UCSD-AML1 (cell line): ENCODE measurements at regions not wholly inside any gene's neighbourhood (a gene's known extent, or its start where the extent isn't known, plus 50 kb on each side); places are given as distances from the start of the nearest gene placed in this dataset.
"Not testable (repeated sequence)": the region's sequence is repeated elsewhere in the genome, so short reads cannot be mapped to it uniquely, and the experiment has no call there.

Experiments
- DNase-seq: peaks from one replicate; lab custom pipeline; 2025; ENCODE audit not compliant: unreplicated experiment; lab: John Stamatoyannopoulos, UW

DNA sequence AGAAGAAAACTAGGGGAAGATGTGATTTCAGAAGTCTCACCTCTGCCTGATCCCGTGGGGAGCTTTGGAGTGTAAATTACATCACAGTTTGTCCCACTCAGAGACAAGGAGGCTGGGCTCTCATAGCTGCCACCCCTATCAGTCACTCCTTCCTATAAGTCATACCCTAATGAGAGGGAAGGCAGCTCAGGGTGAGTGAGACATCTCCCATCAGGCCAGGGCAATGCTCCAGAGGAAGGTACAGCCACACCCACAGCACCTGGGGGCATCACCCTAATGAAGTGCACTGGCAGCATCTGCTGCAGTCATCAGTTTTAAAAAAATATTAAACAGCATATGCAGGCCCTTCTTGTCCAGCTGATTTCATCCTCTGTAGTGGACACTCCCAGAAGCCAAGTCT is 223.1 kb upstream of the NBPF12 start:
- DNase-seq, result not testable (repeated sequence)

- DNase-seq, result not testable (repeated sequence)
These were observed 227.1 kb upstream of the NBPF12 start for GRCh38 chr1:146710838-146711521.

DNA sequence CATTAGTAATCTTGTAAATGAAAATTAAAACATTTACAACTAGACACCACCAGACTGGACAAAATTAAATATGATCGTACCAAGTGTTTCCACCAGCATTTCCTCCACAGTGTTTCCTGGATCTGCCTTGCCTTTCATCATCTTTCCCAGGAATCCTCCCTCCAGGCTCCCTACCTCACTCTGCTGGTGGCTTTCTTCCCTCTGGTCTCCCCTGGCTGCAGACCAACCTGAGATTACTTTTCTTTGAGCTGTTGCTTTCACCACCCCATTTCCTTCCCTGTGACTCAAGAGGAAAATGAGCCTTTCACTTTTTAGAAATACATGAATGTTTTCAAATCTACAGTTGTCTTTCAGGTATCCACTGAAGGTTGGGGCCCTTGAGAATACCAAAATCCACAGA is 228.8 kb upstream of the NBPF12 start:
- not testable (repeated sequence) for DNase-seq

- not testable (repeated sequence) for DNase-seq
These were observed 233.9 kb upstream of the NBPF12 start for GRCh38 chr1:146704162-146704724.

DNA sequence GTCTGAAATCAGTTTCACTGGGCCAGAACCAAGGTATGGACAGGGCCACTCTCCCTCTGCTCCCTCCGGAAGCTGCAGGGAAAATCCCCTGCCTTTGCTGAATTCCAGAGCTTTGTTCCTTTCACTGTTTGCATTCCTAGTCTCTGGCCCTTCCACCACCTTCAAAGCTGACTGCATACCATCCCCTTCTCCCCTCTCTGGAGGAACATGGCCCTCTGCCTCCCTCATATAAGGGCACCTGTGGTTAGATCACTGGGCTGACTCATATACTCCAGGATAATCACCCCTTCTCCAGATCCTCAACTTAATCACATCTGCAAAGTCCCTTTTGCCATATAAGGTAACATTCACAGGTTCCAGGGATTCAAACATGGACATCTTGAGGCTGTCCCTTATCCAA is 236.8 kb upstream of the NBPF12 start:
- DNase-seq, result not testable (repeated sequence)

DNA sequence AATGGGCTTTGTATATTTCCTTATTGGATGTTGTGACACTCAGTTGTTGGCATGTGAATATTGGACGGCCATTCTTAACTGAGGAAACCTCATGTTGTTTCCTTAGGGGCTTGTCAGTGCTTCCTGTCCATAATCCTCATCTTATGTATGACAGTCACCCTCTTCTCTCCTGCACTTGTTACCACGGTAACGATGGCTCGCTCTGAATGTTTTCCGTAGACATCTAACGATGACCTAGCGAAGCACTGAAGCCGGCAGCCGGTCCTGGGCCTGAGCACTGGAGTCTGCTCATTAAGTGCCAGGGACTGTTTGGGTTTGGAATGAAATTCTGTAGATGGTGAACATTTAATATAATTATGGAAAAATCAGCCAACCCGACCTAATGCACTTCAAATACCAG is 242.7 kb upstream of the NBPF12 start:
- DNase-seq, result not testable (repeated sequence)

- not testable (repeated sequence) for DNase-seq
These were observed 246.3 kb upstream of the NBPF12 start for GRCh38 chr1:146691798-146692197.

DNA sequence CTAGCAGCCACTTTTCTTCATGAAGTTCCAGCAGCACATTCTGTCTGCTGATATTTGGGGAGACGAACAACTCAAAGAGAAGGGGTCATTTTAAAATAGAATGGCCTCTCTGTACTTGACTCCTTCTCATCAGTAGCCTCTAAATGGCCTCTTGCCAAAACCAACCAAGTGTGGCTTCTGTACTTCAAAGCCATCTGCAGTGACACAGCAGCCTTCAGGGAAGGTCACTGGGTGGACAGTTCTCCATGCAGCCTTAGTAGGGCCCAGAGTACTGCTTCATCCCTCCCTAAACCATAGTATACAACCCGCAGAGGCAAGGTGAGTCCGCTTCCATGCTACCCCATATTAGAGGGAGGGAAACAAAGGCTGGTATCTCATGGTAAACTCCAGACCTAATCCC is 249.2 kb upstream of the NBPF12 start:
- DNase-seq, result not testable (repeated sequence)

DNA sequence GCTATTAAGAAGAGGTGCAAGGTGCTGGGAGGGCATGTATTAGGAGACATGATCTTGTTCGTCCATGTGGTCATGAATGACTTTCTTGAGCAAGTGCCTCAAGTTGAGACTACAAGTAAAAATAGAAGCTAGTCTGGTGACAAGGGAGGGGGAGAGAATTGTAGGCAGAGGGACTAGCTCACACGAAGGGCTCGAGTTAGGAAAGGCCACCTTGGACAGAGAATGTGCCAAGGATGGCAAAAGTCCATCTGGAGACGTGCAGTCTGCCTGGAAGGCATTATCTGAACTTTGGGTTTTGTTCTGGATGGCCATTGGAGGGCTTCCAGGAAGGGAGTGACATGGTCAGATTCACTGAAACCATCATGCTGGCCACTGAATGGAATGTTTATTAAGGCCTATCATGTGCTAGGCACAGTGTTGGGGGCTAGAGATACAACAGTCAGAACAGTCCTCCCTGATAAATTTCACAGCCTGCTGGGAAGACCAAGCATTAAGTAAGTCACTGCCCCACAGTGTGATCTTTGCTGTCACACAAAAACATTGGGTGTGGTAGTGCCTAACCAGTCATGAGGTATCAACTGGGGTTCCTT is 251.3 kb upstream of the NBPF12 start:
- DNase-seq, result not testable (repeated sequence)

DNA sequence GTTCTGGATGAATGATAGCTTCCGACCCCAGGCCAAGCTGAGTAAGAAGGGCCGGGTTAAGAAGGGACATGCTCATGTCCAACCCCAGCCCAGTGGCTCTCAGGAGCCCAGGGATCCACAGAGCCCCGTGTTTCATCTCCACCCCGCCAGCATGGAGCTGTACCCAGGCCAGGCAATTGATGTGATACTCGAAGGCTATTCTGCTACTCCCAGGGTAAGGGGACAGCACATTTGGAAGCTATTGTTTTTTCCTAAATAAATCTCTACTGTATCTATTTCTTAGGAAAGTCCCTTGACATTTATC is 255.0 kb upstream of the NBPF12 start:
- not testable (repeated sequence) for DNase-seq

DNA sequence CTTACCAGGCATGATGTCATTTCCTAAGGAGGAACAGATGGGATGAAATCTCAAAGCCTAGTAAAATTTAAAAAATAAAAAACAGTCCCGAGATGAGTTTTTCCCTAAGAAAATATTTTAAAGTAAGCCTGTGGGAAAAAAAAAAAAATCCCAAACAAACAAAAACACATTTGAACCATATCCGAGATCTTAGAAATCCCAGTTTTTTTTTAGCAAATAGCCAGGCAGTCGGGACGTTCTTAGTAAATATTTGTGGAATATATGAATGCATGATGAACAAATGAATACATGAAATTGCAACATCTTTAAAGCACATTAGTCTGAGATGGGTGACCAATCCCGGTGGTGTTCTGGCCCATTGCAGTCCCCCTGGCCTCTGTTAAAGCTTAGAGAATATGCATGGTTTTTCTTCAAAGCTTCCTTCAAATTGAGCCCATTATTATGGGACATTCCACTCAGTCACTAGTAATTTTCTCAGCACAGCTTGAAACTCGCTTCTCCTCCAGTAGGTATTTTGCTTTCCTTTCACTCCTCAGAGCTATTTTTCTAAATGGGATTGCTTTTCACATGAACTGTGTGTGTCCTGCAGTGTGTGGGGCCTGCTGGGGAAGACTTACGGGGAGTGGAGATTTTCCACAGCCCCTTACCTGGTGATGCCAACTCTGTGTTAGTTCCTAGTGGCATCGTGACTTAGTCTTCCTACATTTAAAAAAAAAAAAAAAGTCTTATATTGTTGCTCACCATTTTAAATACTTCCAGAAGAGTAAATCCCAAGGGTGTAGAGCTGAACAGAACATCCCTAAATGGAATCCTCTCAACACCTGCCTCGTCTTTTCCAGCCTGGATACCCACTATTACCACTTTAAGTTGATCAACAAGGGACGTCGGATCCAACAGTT is 255.6 kb upstream of the NBPF12 start:
- DNase-seq, result not testable (repeated sequence)

- peak; percentile 18 for DNase-seq
These were observed 264.3 kb upstream of the NBPF12 start for GRCh38 chr1:146673729-146674299.

GRCh38 chr1:146672608-146673007 is 265.5 kb upstream of the NBPF12 start:
- DNase-seq, result not testable (repeated sequence)

GRCh38 chr1:146671588-146671987 is 266.5 kb upstream of the NBPF12 start:
- not testable (repeated sequence) for DNase-seq

- not testable (repeated sequence) for DNase-seq
These were observed 267.1 kb upstream of the NBPF12 start for GRCh38 chr1:146670832-146671566.

DNA sequence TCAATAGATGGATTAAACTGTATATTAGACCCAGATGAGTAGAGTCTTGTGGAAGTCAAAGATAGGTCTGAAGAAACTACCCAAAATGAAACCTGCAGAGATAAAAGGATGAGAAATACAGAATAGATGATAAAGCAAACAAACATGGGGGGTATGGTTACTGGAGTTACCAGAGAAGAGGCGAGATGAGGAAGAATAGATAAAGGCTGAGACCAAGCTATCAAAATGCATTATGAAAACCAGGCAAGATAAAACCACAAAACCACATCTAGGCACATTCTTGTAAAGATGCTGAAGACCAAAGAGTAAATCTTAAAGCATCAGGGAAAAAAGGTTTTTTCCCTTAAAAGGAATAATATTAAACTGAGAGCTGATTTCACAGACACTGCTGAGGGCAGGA is 271.8 kb upstream of the NBPF12 start:
- not testable (repeated sequence) for DNase-seq

- DNase-seq, result not testable (repeated sequence)
These were observed 277.9 kb upstream of the NBPF12 start for GRCh38 chr1:146660242-146660641.

GRCh38 chr1:146656356-146657060 is 281.6 kb upstream of the NBPF12 start:
- DNase-seq, result not testable (repeated sequence)

DNA sequence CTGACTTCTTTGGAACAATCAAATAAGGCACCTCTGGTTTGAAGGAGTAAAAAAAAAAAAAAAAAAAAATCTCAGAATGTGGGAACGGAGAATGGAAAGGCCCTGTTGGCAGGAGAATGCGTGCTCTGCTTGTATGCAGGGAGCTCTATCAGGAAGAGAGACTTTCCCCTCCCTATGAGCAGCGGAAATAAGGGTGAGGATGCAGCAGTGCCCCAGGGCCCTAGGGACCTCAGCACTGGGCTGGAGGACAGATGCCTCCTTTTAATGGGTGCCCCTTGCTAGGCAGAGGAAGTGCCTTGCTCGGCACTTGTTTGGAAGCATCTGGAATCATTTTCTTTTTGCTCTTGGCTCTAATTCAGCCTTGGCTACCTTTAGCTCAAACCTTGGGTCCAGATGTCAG is 283.4 kb upstream of the NBPF12 start:
- not testable (repeated sequence) for DNase-seq
